GM06990 (cell line): ENCODE measurements at regions not wholly inside any gene's neighbourhood (a gene's known extent, or its start where the extent isn't known, plus 50 kb on each side); places are given as distances from the start of the nearest gene placed in this dataset.

Experiments
- DNase-seq: peaks from one replicate; pipeline ENCODE4 v3.0.0-alpha.2; 2011; ENCODE audit not compliant: insufficient read length; ENCODE audit errors: extremely low read depth
- H3K27me3 ChIP-seq: replicated peaks from 2 replicates; pipeline ENCODE4 v1.6.0; 2011; ENCODE audit warnings: low read length; ENCODE audit not compliant: control insufficient read depth, insufficient read depth
- H3K36me3 ChIP-seq: 2 replicates; pipeline ENCODE4 v1.5.1; 2011; ENCODE audit warnings: low read length; ENCODE audit not compliant: control insufficient read depth, insufficient read depth
- H3K4me3 ChIP-seq: replicated peaks from 2 replicates; pipeline ENCODE4 v1.5.1; 2011; ENCODE audit warnings: low read depth, mild to moderate bottlenecking, control low read depth, low read length
- TF ChIP-seq, protein P1 (sequence below): IDR thresholded peaks from 2 replicates; pipeline ENCODE4 v1.5.1; 2011; ENCODE audit warnings: low read length, control low read depth, mild to moderate bottlenecking, inconsistent platforms; ENCODE audit not compliant: insufficient read depth, poor library complexity, severe bottlenecking

DNA sequence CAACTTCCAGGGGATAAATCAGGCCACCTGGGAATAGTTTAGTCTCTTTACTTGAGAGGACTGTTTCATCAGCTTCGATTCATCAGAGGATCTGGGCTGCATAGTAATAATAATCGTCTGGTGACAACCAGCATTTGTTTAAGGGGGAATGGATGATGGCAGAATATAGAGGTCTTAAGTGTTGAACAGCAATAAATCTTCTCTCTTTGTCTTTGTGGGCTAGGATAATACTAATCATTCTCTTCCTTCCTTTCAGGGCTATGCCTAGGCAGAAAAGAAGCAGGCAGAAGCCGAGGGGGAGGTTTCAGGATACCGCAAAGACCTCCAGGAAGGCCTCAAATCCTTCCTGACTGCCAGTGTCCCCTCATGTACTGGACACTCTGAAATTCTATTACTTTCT, 150.4 kb upstream of the GAREM1 start:
- TF ChIP-seq, protein P1, sequence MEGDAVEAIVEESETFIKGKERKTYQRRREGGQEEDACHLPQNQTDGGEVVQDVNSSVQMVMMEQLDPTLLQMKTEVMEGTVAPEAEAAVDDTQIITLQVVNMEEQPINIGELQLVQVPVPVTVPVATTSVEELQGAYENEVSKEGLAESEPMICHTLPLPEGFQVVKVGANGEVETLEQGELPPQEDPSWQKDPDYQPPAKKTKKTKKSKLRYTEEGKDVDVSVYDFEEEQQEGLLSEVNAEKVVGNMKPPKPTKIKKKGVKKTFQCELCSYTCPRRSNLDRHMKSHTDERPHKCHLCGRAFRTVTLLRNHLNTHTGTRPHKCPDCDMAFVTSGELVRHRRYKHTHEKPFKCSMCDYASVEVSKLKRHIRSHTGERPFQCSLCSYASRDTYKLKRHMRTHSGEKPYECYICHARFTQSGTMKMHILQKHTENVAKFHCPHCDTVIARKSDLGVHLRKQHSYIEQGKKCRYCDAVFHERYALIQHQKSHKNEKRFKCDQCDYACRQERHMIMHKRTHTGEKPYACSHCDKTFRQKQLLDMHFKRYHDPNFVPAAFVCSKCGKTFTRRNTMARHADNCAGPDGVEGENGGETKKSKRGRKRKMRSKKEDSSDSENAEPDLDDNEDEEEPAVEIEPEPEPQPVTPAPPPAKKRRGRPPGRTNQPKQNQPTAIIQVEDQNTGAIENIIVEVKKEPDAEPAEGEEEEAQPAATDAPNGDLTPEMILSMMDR = no peak

DNA sequence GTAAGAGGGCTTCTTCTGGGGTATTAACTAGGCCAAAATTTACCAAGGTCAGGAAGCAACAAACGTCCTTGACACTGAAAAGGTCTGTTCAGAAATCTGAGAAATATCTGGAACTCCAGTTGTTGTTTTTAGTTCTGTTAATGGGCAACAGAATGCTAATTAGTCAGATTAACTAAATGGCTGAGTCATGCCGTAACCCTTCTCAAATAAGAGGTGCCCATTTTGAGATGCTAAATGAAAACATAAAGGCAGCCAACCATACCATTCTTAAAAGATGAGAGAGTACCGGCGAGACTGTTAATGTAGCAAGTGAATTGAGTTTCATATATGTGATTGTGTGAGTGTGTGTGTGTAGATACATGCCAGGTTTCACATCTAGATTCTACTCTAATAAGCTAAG, 147.9 kb upstream of the GAREM1 start:
- Histone ChIP-seq H3K36me3 (no peaks in the 10 kb centered on the region), H3K4me3 (no peak overlapping the region), H3K27me3 (no peaks in the 10 kb centered on the region)
- no peak for DNase-seq
- TF ChIP-seq, protein P1 = no peak

More for the DNA sequence above, 150.4 kb upstream of the GAREM1 start:
- no peak for DNase-seq
- Histone ChIP-seq H3K4me3 (no peak overlapping the region), H3K36me3 (no peaks in the 10 kb centered on the region), H3K27me3 (no peaks in the 10 kb centered on the region)

DNA sequence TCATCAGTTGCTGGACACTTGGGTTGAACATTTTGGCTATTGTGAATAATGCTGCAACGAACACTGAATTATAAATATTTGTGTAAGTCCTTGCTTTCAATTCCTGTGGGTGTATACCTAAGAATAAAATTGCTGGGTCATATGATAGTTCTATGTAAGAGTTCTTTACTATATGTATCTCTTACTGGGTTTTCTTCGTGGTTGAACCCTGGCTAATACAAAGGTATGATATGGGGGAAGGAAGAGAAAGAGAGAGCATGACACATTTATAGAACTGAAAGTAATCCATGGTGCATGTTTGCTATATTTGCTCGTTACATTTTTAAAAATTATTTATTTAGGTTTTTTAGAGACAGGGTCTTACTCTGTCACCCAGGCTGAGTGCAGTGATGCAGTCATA, 143.1 kb upstream of the GAREM1 start:
- TF ChIP-seq, protein P1 = no peak
- DNase-seq = no peak
- Histone ChIP-seq H3K36me3 (no peaks in the 10 kb centered on the region), H3K27me3 (no peaks in the 10 kb centered on the region), H3K4me3 (no peak overlapping the region)

DNA sequence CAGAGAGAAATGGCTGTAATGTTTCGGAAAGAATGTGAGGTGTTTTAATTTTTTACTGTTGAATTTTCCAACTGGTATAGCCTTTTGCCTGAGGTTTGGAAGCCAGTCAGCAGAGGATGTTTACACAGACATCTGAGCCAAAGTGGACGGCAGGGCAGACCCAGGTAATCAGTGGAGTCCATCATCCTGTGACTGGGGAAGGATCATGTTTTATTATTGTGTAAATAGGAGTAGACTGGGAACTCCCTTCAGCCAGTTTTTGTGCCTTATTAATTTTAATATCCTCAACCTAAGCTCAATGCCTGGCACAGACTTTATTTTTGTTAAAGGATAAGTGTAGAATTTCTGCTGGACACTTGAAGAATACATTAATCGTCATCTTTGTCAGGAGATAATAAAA, 142.0 kb upstream of the GAREM1 start:
- DNase-seq = no peak
- TF ChIP-seq, protein P1 = no peak
- Histone ChIP-seq H3K36me3 (no peaks in the 10 kb centered on the region), H3K4me3 (no peak overlapping the region), H3K27me3 (no peaks in the 10 kb centered on the region)

DNA sequence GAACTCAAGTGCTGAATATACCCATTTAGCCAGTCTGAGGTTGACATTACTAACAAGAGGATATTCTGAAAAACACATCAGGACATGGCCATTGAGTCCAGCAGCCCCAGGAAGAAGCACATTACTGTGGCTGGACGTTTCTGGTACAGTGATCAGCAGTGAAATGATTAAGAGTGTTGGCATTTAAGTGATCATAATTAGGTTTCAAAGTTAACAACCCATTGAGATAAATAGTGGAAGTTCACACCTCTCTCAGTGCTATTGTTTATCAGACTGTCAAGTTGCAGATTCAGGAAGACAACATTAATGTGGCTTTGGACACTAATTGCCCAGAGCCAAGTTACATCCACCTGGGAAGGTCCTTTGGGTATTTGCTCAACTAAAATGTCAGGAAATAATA, 139.5 kb upstream of the GAREM1 start:
- Histone ChIP-seq H3K27me3 (no peaks in the 10 kb centered on the region; the same call in 1 of the 2 replicates), H3K4me3 (no peak overlapping the region), H3K36me3 (no peaks in the 10 kb centered on the region)
- TF ChIP-seq, protein P1 = no peak
- no peak for DNase-seq

DNA sequence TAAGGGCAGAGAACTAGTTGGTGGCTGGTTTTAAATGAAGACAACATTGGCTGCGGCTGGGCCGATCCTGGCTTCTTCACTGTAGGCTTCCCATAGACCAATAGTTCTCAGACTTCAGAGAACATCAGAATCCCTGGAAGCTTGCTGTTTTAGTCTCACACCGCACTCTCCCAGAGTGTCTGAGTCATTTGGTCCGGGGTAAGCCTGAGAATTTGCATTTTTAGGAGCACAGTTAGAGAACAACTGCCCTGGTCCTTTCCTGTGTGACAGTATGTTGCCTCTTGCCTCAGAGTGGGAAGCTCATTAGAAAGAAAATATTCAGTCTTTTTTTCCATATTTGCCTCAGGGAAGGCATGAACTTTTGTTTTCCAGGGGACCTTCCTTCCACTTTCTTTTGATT, 137.1 kb upstream of the GAREM1 start:
- no peak overlapping the region for H3K4me3 ChIP-seq
- TF ChIP-seq, protein P1 = no peak
- DNase-seq = no peak
- H3K27me3 ChIP-seq = no peaks in the 10 kb centered on the region; the same call in 1 of the 2 replicates
- no peaks in the 10 kb centered on the region for H3K36me3 ChIP-seq
